ENCODE measurements at regions not wholly inside any gene's neighbourhood (a gene's known extent, or its start where the extent isn't known, plus 50 kb on each side); places are given as distances from the start of the nearest gene placed in this dataset.

DNA sequence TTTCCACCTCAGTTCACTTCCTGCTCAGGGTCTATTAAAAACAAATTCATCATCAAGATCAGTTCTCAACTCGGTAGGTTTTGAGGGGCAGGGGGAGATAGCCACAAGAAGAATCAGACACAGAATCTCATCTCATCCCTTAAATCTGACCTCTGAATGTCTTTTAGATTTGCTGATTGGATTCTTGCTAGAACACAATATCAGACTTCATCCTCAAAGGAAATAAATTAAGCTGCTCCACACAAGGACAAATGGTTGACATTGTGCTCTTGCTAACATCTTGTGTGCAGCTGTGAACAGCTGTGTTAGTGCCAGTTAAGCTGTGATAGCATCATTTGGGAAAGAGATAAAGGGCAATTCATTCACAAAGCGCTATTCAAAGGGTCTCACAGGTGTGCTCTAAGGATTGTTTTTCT, 184.0 kb upstream of the ADAMTS9 start:
- DNase-seq (ENCODE audit: low spot score): no peak
- Mint-ChIP-seq H3K4me1 (ENCODE audit: low read depth in 2 of 2) (no peaks in the 10 kb centered on the region), H3K9me3 (peaks cover 6% of the 10 kb centered on the region), H3K36me3 (no peaks in the 10 kb centered on the region), H3K27me3 (no peaks in the 10 kb centered on the region), H3K27ac (no peak overlapping the region), H3K4me3 (no peak overlapping the region)
- ATAC-seq: no peak

DNA sequence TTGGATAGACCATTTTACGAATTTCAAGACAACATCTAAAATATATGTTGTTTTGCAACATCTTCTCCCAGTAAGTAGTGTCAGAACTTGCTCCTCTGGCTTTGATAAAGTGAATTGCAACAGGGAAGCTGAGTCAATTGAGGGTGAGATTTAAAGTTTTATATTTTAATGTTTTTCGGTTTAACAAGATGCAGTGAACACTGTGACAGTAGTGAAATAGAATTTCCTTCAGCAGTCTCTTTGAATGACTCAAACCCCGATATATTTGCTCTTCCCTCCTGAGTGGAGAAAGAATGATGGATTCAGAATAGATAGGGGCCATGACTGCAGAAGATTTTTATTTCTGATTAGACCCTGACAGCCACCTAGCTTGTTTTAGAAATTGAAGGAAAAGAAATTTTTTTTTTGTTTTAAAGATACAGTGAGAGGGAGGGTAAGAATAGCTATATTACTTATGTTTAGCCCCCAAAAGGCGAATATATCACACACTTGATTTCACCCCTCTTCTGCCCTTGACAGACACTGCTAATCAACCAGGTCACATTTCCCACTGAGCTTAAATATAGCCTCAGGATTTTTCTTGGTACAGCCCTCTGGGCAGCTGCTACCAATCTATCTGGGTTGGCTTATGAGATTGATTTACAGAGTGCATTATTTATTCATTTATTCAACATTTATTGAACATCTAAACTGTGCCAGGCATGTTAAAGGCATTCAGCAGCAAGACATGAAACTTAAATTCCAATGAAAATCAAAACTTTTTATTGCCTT, 183.3 kb upstream of the ADAMTS9 start:
- DNase-seq (ENCODE audit: low spot score): no peak
- Mint-ChIP-seq H3K36me3 (no peaks in the 10 kb centered on the region), H3K9me3 (peaks cover 6% of the 10 kb centered on the region), H3K27me3 (no peaks in the 10 kb centered on the region), H3K4me1 (ENCODE audit: low read depth in 2 of 2) (no peaks in the 10 kb centered on the region), H3K4me3 (no peak overlapping the region), H3K27ac (no peak overlapping the region)
- no peak for ATAC-seq

DNA sequence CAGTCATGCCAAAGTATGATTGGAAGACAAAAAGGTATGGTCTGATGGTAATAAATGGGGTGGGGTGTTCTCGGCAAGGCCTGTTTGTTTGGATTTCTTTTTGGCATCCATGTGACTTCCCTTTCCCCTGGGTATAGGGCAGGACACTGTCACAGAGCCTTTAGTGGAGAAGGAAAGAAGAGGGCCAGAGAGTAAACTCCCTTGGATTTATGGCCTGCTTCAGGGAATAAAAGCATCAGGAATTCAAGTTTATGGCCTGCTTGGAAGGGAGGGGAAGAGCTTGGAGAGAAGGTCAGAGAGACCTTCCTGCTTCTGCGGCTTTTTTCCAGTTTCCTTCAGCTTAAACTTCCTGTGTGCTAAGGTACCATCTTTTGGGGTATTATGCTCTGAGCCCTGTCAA, 179.4 kb upstream of the ADAMTS9 start:
- Mint-ChIP-seq H3K27ac (no peak overlapping the region), H3K9me3 (no peaks in the 10 kb centered on the region), H3K4me1 (ENCODE audit: low read depth in 2 of 2) (no peaks in the 10 kb centered on the region), H3K27me3 (no peaks in the 10 kb centered on the region), H3K36me3 (peaks cover 6% of the 10 kb centered on the region), H3K4me3 (no peak overlapping the region)
- ATAC-seq (no peak), DNase-seq (ENCODE audit: low spot score) (no peak)

DNA sequence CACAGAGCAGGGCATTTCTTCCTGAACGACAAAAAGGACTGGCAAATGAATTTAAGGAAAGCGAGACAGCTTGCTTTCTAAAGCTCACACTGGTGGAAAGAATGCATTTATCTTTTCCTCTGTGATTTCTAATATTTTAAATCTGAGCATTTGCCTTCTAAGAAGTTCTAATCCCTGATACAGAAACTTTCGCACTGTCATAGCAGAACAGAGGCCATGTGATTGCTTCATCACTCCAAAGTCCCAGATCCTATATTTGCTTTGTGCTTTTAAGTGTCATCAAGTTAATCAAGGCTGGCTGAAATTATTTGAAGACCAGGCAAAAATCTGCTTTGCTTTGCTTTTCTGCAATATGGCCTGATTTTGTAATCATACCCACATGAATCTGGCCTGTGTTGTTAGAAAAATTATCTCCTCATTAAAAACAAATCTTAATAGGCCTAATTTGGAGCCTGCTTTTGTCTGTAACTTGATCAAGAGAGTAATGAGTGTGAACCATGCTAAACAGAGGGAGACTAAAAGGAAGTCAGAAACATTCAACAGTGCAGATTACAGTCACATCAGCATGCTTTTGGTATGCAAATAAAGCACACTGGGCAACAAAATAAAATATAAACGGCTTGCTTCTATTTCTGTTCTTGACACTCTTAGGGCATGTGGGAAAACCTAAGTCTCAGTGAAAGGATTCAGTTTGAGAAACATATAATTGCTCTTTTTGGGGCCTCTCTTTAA, 178.2 kb upstream of the ADAMTS9 start:
- no peak for ATAC-seq
- H3K4me3 Mint-ChIP-seq: no peak overlapping the region
- DNase-seq (ENCODE audit: low spot score): no peak
- peaks cover 4% of the 10 kb centered on the region for H3K9me3 Mint-ChIP-seq
- no peaks in the 10 kb centered on the region for H3K4me1 Mint-ChIP-seq (ENCODE audit: low read depth in 2 of 2)
- no peak overlapping the region for H3K27ac Mint-ChIP-seq
- H3K27me3 Mint-ChIP-seq: no peaks in the 10 kb centered on the region
- peaks cover 11% of the 10 kb centered on the region for H3K36me3 Mint-ChIP-seq

DNA sequence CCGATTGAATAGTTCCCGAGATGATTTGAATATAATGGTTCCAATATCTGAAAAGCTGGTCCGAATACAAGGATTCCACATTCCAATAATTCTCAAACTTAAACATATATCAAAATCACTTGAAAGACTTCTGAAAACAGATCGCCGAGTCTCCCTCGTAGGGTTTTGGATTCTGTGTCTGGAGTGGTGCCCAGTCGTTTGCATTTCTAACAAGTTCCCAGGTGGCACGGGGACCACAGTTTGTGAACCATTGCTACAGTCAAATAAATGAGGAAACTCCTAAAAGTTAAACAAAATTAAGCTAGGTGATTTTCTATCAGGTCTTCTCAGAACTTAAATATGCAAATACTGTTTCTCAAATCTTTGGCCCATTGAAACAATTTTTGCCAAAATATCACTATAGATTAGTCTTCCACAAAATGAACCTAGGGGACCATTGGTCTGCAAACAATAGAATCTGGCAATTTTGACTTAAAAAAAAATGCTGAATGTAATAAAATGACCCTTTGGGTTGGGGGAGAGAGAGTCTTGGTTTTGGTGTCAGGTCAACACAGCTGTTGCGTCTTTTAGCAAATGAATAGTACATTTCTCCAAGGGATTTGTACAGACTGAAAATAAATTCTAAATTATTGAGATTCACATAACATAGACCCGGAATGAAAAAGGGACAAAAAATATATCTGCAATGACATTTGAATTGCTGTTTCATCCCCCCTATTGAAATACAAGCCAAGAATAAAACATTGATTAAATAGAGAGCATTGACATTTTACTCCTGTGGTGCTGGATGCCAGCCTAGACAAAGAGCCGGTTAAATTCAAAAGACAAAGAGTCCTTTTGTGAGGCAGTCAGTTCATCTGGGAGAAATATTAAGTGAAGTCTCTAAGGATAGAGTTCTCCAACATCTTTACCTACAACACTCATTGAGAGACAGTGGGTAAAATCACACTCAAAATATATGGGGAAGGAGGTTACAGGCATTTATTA, 175.7 kb upstream of the ADAMTS9 start:
- peaks cover 16% of the 10 kb centered on the region for H3K36me3 Mint-ChIP-seq
- H3K27ac Mint-ChIP-seq: no peak overlapping the region
- H3K9me3 Mint-ChIP-seq: peaks cover 8% of the 10 kb centered on the region
- no peaks in the 10 kb centered on the region for H3K27me3 Mint-ChIP-seq
- DNase-seq (ENCODE audit: low spot score): no peak
- no peak for ATAC-seq
- H3K4me1 Mint-ChIP-seq (ENCODE audit: low read depth in 2 of 2): peaks cover 5 to 7% of the 10 kb centered on the region in 2 donors
- no peak overlapping the region for H3K4me3 Mint-ChIP-seq

DNA sequence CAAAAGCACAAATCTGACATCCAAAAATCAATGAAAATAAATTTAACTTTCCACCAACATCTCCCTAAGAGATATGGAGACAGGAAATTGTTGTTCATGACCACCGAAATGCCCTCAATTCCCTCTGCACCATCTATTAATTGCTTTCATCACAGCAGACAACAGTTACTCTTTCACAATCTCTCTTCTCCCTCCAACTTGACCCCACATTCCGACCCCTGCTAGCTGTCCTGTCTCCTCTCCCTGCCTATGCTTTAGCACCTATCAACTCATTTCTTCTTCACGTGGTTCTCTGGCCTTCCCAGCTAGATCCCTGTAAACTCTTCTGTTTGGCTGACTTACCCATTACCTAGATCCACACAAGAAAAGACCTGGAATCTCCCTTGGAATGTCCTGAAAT, 173.9 kb upstream of the ADAMTS9 start:
- Mint-ChIP-seq H3K4me3 (no peak overlapping the region), H3K27ac (no peak overlapping the region), H3K36me3 (peaks cover 16% of the 10 kb centered on the region), H3K4me1 (ENCODE audit: low read depth in 2 of 2) (peaks cover 5 to 7% of the 10 kb centered on the region in 2 donors), H3K27me3 (no peaks in the 10 kb centered on the region), H3K9me3 (peaks cover 8% of the 10 kb centered on the region)
- ATAC-seq: no peak
- DNase-seq (ENCODE audit: low spot score): no peak

DNA sequence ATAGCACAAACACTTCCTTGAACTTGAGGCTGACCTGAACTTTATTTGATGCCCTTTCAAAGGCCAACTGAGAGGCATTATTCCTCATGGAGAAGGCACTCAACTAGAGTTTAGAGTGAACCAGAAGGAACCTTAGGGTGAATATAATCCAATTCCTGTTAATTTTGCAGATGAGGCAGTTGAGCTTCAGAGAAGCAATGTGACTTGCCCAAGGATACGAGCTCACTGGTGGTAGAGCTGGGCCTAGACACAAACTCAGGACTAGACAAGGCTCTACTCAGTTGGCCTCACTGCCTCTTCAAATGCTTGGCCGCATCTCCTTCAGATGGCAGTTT, 172.7 kb upstream of the ADAMTS9 start:
- Mint-ChIP-seq H3K4me3 (no peak overlapping the region), H3K27me3 (no peaks in the 10 kb centered on the region), H3K27ac (no peak overlapping the region), H3K4me1 (ENCODE audit: low read depth in 2 of 2) (peaks cover 5 to 7% of the 10 kb centered on the region in 2 donors), H3K9me3 (peaks cover 8% of the 10 kb centered on the region), H3K36me3 (peaks cover 16% of the 10 kb centered on the region)
- DNase-seq (ENCODE audit: low spot score) (no peak), ATAC-seq (no peak)

DNA sequence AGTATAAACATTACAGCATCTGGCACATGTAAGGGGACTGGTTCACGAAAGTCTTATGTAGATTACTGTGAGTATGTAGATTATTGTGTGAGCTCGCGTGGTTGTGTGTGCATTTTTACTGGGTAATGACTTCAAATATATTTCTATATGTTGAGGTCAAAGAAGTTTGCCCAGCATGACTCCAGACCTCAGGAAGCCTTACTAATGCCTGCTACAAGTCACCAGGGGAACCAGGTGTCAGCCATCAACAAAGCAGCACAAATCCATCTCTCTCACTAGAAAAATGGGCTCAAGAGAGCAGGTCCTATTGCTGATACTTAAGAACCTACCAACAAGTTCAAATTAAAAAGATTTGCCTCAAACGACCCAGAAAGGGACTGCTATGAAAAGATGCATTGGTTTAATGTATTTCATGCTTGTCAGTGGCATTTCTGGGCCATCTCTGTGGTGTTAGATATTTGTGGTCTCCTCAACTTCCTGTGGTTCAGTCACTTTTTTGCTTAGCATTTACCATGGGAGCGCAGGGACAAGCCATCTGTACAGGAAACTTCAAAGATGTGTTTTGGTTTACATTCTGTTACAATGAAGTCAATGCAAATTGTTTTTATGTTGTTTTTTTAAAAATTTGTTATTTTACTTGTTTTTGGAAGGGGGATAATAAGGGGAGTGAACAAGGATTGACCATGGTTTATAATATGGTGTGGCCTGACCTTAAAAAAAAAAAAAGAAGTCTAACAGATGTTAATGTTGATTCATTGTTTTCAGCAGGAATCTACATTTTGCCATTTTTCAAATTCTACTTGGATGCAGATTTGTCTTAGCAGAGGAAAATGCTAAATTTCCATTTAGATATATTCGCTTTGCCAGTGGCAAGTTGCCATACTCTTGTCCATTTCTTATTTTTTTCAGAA, 172.1 kb upstream of the ADAMTS9 start:
- Mint-ChIP-seq H3K27ac (no peak overlapping the region), H3K4me3 (no peak overlapping the region), H3K27me3 (no peaks in the 10 kb centered on the region), H3K36me3 (peaks cover 16% of the 10 kb centered on the region), H3K9me3 (peaks cover 8% of the 10 kb centered on the region), H3K4me1 (ENCODE audit: low read depth in 2 of 2) (peaks cover 5 to 7% of the 10 kb centered on the region in 2 donors)
- DNase-seq (ENCODE audit: low spot score): no peak
- ATAC-seq: no peak

DNA sequence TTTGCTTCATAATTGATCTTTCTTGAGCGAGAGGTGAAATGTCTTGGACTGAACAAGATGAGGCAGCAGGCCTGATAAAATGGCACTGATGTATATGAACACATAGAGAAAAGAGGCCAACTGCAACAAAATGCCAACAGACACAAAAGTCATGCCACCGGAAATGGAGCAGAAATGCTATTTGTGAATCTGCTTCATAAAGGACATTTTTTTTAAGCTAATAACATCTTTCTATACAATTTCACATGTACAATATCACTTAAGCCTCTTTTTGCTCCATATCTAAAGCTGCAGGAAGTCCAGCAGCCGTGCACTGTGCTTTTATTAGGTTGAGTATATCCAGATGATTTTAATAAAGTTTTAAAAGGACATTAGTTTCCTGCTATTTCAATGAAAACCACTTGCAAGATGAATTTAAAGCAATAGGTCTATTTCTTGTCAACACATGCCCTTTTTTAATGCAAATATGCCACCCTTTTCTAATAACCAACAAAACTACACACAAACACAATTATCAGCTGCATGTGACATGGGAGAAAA, 169.2 kb upstream of the ADAMTS9 start:
- Mint-ChIP-seq H3K27me3 (no peaks in the 10 kb centered on the region), H3K4me3 (no peak overlapping the region), H3K36me3 (peaks cover 10% of the 10 kb centered on the region), H3K4me1 (ENCODE audit: low read depth in 2 of 2) (peaks cover 5 to 7% of the 10 kb centered on the region in 2 donors), H3K9me3 (peaks cover 11% of the 10 kb centered on the region), H3K27ac (no peak overlapping the region)
- DNase-seq (ENCODE audit: low spot score) (no peak), ATAC-seq (no peak)

DNA sequence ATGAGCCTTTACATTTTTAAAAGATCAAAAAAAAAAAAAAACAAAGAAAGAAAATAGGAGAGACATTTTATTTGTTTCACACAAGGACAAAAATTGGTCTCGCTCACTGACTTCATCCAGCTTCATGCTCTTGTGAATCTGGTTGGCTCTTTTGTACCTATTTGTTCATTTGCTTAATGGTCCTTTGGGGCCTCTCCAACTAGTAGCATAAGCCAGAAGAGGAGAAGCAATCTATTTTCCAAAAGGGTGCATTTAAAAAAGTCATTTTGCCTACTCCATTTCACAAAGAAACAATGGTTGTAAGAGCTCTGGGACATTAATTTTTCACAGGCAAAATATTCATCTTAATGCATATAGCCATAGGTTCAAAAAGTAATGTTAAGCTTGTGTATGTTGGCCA, 168.3 kb upstream of the ADAMTS9 start:
- no peak overlapping the region for H3K27ac Mint-ChIP-seq
- no peaks in the 10 kb centered on the region for H3K27me3 Mint-ChIP-seq
- peaks cover 7% of the 10 kb centered on the region for H3K9me3 Mint-ChIP-seq
- no peak overlapping the region for H3K4me3 Mint-ChIP-seq
- H3K36me3 Mint-ChIP-seq: peaks cover 5% of the 10 kb centered on the region
- peaks cover 5 to 7% of the 10 kb centered on the region in 2 donors for H3K4me1 Mint-ChIP-seq (ENCODE audit: low read depth in 2 of 2)
- ATAC-seq (no peak), DNase-seq (ENCODE audit: low spot score) (no peak)

DNA sequence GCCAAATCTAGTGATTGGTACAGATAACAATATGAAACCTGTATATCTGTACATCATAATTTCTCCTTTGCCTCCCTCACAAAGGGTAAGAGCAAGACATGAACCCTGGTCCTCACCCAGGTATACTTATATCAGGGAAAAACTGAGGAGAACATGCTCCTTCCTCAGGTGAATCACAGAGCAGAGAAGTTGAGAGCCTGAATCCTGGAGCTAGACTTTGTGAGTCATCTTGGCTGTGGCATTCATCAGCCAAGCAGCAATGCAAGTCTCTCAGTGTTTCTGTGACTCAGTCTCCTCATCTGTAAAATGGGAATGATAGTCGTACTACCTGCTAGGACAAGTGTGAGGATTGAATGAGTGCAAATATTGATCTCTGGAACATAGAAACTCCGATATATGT, 165.7 kb upstream of the ADAMTS9 start:
- Mint-ChIP-seq H3K36me3 (no peaks in the 10 kb centered on the region), H3K4me3 (no peak overlapping the region), H3K9me3 (peaks cover 3% of the 10 kb centered on the region), H3K27ac (no peak overlapping the region), H3K27me3 (no peaks in the 10 kb centered on the region), H3K4me1 (ENCODE audit: low read depth in 2 of 2) (no peaks in the 10 kb centered on the region)
- DNase-seq (ENCODE audit: low spot score) (no peak), ATAC-seq (no peak)

DNA sequence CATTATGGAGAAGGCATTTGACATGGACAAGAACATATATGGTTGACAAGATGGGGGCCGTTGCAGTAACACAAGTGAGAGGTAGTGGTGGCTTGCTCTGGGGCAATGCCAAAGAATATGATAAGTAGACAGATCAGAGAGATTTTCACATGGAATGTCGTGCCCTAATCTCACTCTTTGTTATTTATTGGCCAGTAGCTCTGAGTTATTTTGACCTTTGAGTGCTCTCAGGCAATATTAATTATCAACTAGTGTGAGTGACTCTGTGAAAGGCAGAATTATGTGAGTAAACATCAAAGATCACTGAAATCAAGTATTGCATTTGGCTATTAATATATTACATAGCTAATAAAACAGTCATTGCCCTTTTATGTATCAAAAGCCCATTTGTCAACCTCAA, 164.9 kb upstream of the ADAMTS9 start:
- H3K4me3 Mint-ChIP-seq: no peak overlapping the region
- H3K4me1 Mint-ChIP-seq (ENCODE audit: low read depth in 2 of 2): no peaks in the 10 kb centered on the region

DNA sequence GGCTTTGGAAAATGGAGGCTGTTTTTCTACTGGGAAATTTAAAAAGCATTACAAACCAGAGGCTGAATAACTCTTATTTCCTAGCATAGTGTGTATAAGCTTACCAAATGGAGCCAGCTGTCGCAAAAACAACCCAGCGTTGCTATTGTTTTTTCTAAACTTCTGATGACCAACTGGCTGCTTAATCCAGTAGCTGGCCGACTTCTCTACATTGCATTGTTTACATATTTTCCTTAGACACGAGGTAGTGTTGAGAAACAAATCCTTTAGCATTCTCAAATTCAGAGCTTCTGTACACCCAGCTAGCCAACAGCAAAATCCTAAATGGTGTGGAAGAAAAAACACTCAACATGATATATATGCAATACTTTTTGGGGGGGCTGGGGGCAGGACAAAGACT, 161.0 kb upstream of the ADAMTS9 start:
- Mint-ChIP-seq H3K9me3 (peaks cover 7% of the 10 kb centered on the region), H3K4me3 (no peak overlapping the region)

More for the DNA sequence above, 164.9 kb upstream of the ADAMTS9 start:
- DNase-seq (ENCODE audit: low spot score) (no peak), ATAC-seq (no peak)
- peaks cover 3% of the 10 kb centered on the region for H3K9me3 Mint-ChIP-seq
- no peak overlapping the region for H3K27ac Mint-ChIP-seq
- H3K36me3 Mint-ChIP-seq: no peaks in the 10 kb centered on the region
- no peaks in the 10 kb centered on the region for H3K27me3 Mint-ChIP-seq

More for the DNA sequence above, 161.0 kb upstream of the ADAMTS9 start:
- DNase-seq (ENCODE audit: low spot score) (no peak), ATAC-seq (no peak)
- peaks cover 4% of the 10 kb centered on the region for H3K36me3 Mint-ChIP-seq
- H3K27me3 Mint-ChIP-seq: no peaks in the 10 kb centered on the region
- H3K4me1 Mint-ChIP-seq (ENCODE audit: low read depth in 2 of 2): no peaks in the 10 kb centered on the region
- H3K27ac Mint-ChIP-seq: no peak overlapping the region

Data from natural killer cell treated with Interleukin-12 subunit alpha and Interleukin-12 subunit beta and Interleukin-15 and Interleukin-18, amount 100 ng/mL, for 72 hours (primary cell).